Fibroblast of lung (primary cell): ENCODE measurements at regions not wholly inside any gene's neighbourhood (a gene's known extent, or its start where the extent isn't known, plus 50 kb on each side); places are given as distances from the start of the nearest gene placed in this dataset.

Experiments used
- DNase-seq, 2 donors: peaks; one replicate each; pipeline versions ENCODE4 v3.0.0 to v3.0.0-alpha.2; 2010; ENCODE audit warnings: low read depth in 2 of 2
- H2AFZ ChIP-seq: 2 replicates; pipeline ENCODE4 v1.5.1; 2012; ENCODE audit warnings: low read length, control low read depth, inconsistent platforms
- H3K27ac ChIP-seq: 2 replicates; pipeline ENCODE4 v1.5.1; 2011; ENCODE audit warnings: low read length, control low read depth; ENCODE audit not compliant: insufficient read depth
- H3K27me3 ChIP-seq: 2 replicates; pipeline ENCODE4 v1.5.1; 2011; ENCODE audit warnings: mild to moderate bottlenecking, low read length; ENCODE audit not compliant: control insufficient read depth, insufficient read depth
- H3K36me3 ChIP-seq: 2 replicates; pipeline ENCODE4 v1.5.1; 2011; ENCODE audit warnings: low read length; ENCODE audit not compliant: control insufficient read depth, insufficient read depth
- H3K4me1 ChIP-seq: 2 replicates; pipeline ENCODE4 v1.5.1; 2011; ENCODE audit warnings: low read length; ENCODE audit not compliant: control insufficient read depth, insufficient read depth; ENCODE audit errors: extremely low read depth
- H3K4me2 ChIP-seq: 2 replicates; pipeline ENCODE4 v1.5.1; 2011; ENCODE audit warnings: low read length, control low read depth; ENCODE audit not compliant: insufficient read depth; ENCODE audit errors: extremely low read depth
- H3K4me3 ChIP-seq, 4 experiments: fragments of 200-600 bp in 1 of 4; sonication (generic) in 1 of 4; replicated peaks in 1 of 4; 2 replicates each; pipeline ENCODE4 v1.5.1; 2011 to 2016; ENCODE audit warnings: low read length in 4 of 4, low read depth in 3 of 4, mild to moderate bottlenecking in 3 of 4, control low read depth in 2 of 4, inconsistent platforms in 1 of 4, mixed read lengths in 1 of 4; ENCODE audit not compliant: insufficient read depth in 1 of 4; ENCODE audit errors: control extremely low read depth in 1 of 4
- H3K79me2 ChIP-seq: 2 replicates; pipeline ENCODE4 v1.5.1; 2012; ENCODE audit warnings: mild to moderate bottlenecking, low read length, inconsistent platforms; ENCODE audit not compliant: control insufficient read depth, insufficient read depth
- H3K9ac ChIP-seq: 2 replicates; pipeline ENCODE4 v1.5.1; 2011; ENCODE audit warnings: mild to moderate bottlenecking, low read length, control low read depth; ENCODE audit not compliant: insufficient read depth
- H3K9me3 ChIP-seq: 2 replicates; pipeline ENCODE4 v1.5.1; 2012; ENCODE audit warnings: low read depth, low read length; ENCODE audit not compliant: control insufficient read depth, insufficient read depth
- H4K20me1 ChIP-seq: 2 replicates; pipeline ENCODE4 v1.5.1; 2011; ENCODE audit warnings: low read length; ENCODE audit not compliant: control insufficient read depth, insufficient read depth; ENCODE audit errors: extremely low read depth
- EZH2 ChIP-seq: IDR thresholded peaks from 2 replicates; pipeline ENCODE4 v1.5.1; 2012; ENCODE audit warnings: low read length, control low read depth, mild to moderate bottlenecking; ENCODE audit errors: missing control alignments
- TF ChIP-seq, protein P1 (sequence below), 2 donors: IDR thresholded peaks in 1 of 2; conservative IDR thresholded peaks in 1 of 2; 1 replicate in 1 of 2; 2 replicates in 1 of 2; pipeline ENCODE4 v1.5.1; 2011 to 2012; ENCODE audit warnings: low read length in 2 of 2, control low read depth in 1 of 2, inconsistent platforms in 1 of 2, low read depth in 1 of 2, mild to moderate bottlenecking in 1 of 2

DNA sequence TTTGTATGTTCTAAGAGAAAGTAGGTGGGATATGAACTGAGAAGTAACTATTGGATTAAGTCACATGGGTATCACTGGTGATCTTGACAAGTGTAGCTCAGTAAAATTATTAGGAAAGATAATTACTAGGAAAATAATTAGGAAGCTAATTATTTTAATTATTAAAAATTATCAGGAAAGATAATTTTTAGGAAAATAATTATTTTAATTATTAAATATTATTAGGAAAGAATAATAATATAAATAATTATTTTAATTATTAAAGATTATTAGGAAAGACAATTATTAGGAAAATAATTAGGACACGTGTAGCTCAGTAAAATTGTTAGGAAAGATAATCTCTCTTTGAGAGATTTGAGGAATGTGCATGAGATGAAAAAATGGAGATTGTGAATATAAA, 623.4 kb upstream of the PIK3C3 start:
- H3K36me3 ChIP-seq: no peaks in the 10 kb centered on the region
- no peaks in the 10 kb centered on the region for H3K27me3 ChIP-seq
- H3K4me1 ChIP-seq: no peaks in the 10 kb centered on the region
- no peaks in the 10 kb centered on the region for H3K79me2 ChIP-seq
- TF ChIP-seq EZH2: no peak
- TF ChIP-seq, protein P1, sequence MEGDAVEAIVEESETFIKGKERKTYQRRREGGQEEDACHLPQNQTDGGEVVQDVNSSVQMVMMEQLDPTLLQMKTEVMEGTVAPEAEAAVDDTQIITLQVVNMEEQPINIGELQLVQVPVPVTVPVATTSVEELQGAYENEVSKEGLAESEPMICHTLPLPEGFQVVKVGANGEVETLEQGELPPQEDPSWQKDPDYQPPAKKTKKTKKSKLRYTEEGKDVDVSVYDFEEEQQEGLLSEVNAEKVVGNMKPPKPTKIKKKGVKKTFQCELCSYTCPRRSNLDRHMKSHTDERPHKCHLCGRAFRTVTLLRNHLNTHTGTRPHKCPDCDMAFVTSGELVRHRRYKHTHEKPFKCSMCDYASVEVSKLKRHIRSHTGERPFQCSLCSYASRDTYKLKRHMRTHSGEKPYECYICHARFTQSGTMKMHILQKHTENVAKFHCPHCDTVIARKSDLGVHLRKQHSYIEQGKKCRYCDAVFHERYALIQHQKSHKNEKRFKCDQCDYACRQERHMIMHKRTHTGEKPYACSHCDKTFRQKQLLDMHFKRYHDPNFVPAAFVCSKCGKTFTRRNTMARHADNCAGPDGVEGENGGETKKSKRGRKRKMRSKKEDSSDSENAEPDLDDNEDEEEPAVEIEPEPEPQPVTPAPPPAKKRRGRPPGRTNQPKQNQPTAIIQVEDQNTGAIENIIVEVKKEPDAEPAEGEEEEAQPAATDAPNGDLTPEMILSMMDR (conservative IDR thresholded peaks at IDR 0.05 in 1 of 2, IDR thresholded peaks at IDR 0.05 in 1 of 2; ENCODE audit: low read depth in 1 of 2, low read length in 2 of 2): no peak
- H3K4me3 ChIP-seq: no peak overlapping the region
- DNase-seq: no peak
- no peak overlapping the region for H3K4me2 ChIP-seq
- H2AFZ ChIP-seq: no peak overlapping the region
- no peaks in the 10 kb centered on the region for H4K20me1 ChIP-seq
- no peak overlapping the region for H3K27ac ChIP-seq
- H3K9me3 ChIP-seq: no peaks in the 10 kb centered on the region
- no peak overlapping the region for H3K9ac ChIP-seq

GRCh38 chr18:41326311-41326710, 628.7 kb upstream of the PIK3C3 start:
- Histone ChIP-seq H3K36me3 (no peaks in the 10 kb centered on the region), H4K20me1 (no peaks in the 10 kb centered on the region), H3K79me2 (no peaks in the 10 kb centered on the region), H2AFZ (no peak overlapping the region), H3K9ac (no peak overlapping the region), H3K27ac (no peak overlapping the region), H3K4me1 (no peaks in the 10 kb centered on the region), H3K4me3 (no peak overlapping the region), H3K4me2 (no peak overlapping the region), H3K27me3 (no peaks in the 10 kb centered on the region), H3K9me3 (no peaks in the 10 kb centered on the region)
- DNase-seq: peak; percentile 69 to 95
- TF ChIP-seq, protein P1 (conservative IDR thresholded peaks at IDR 0.05 in 1 of 2, IDR thresholded peaks at IDR 0.05 in 1 of 2; ENCODE audit: low read depth in 1 of 2, low read length in 2 of 2): no peak
- no peak for TF ChIP-seq EZH2

- no peak overlapping the region for H2AFZ ChIP-seq
- no peak overlapping the region for H3K27ac ChIP-seq
- H3K4me1 ChIP-seq: no peaks in the 10 kb centered on the region
Observed at GRCh38 chr18:41324934-41325333, 630.1 kb upstream of the PIK3C3 start.

More at GRCh38 chr18:41324934-41325333, 630.1 kb upstream of the PIK3C3 start:
- TF ChIP-seq, protein P1 (conservative IDR thresholded peaks at IDR 0.05 in 1 of 2, IDR thresholded peaks at IDR 0.05 in 1 of 2; ENCODE audit: low read depth in 1 of 2, low read length in 2 of 2): no peak
- no peak for TF ChIP-seq EZH2
- Histone ChIP-seq H4K20me1 (no peaks in the 10 kb centered on the region), H3K36me3 (no peaks in the 10 kb centered on the region), H3K79me2 (no peaks in the 10 kb centered on the region), H3K4me2 (no peak overlapping the region), H3K9ac (no peak overlapping the region), H3K9me3 (no peaks in the 10 kb centered on the region), H3K4me3 (no peak overlapping the region), H3K27me3 (no peaks in the 10 kb centered on the region)
- peak; percentile 52 to 69 for DNase-seq
